ENCODE measurements at regions not wholly inside any gene's neighbourhood (a gene's known extent, or its start where the extent isn't known, plus 50 kb on each side); places are given as distances from the start of the nearest gene placed in this dataset.
A peak's percentile ranks its signal among the peaks of the same experiment; 100 is the strongest.

GRCh38 chr19:30666301-30666803, 294.2 kb downstream of the ZNF536 start:
- DNase-seq: no peak

GRCh38 chr19:30665449-30665848, 293.3 kb downstream of the ZNF536 start:
- no peaks in the 10 kb centered on the region for H3K9me3 ChIP-seq
- H3K36me3 ChIP-seq: no peaks in the 10 kb centered on the region
- no peak for TF ChIP-seq POLR2A (IDR thresholded peaks at IDR 0.05)
- no peak for TF ChIP-seq EP300 (IDR thresholded peaks at IDR 0.05)
- no peak for TF ChIP-seq CTCF (IDR thresholded peaks at IDR 0.05)
- no peak overlapping the region for H3K27ac ChIP-seq
- ATAC-seq (ENCODE audit: low FRiP score in 2 of 2) (no peak), DNase-seq (no peak)
- 67 to 72% methylated on average over 3 of the region's 3 CpGs for WGBS, 2 donors
- peaks cover 0 to 9% (median 5%) of the 10 kb centered on the region in 4 donors for H3K27me3 ChIP-seq
- no peaks in the 10 kb centered on the region for H3K4me1 ChIP-seq
- no peak overlapping the region for H3K4me3 ChIP-seq

More at GRCh38 chr19:30666301-30666803, 294.2 kb downstream of the ZNF536 start:
- TF ChIP-seq EP300 (IDR thresholded peaks at IDR 0.05): no peak
- TF ChIP-seq CTCF (IDR thresholded peaks at IDR 0.05): peak; percentile 54 to 94 (median 64)
- H3K36me3 ChIP-seq: no peaks in the 10 kb centered on the region
- WGBS, 2 donors: 5 to 6% methylated on average over 11 of the region's 11 CpGs
- no peak overlapping the region for H3K4me3 ChIP-seq
- no peak overlapping the region for H3K27ac ChIP-seq
- no peaks in the 10 kb centered on the region for H3K9me3 ChIP-seq
- H3K4me1 ChIP-seq: no peaks in the 10 kb centered on the region
- H3K27me3 ChIP-seq: peaks cover 0 to 9% (median 5%) of the 10 kb centered on the region in 4 donors
- ATAC-seq (ENCODE audit: low FRiP score in 2 of 2): peak in 1 of 2 donors; percentile 44

GRCh38 chr19:30663611-30664174, 291.5 kb downstream of the ZNF536 start:
- no peaks in the 10 kb centered on the region for H3K4me1 ChIP-seq
- WGBS, 2 donors: 65 to 69% methylated on average over 2 of the region's 2 CpGs
- TF ChIP-seq POLR2A (IDR thresholded peaks at IDR 0.05): no peak
- no peak for TF ChIP-seq POLR2AphosphoS5 (IDR thresholded peaks at IDR 0.05)
- TF ChIP-seq EP300 (IDR thresholded peaks at IDR 0.05): no peak
- no peak for TF ChIP-seq CTCF (IDR thresholded peaks at IDR 0.05)
- H3K27ac ChIP-seq: no peak overlapping the region
- H3K36me3 ChIP-seq: no peaks in the 10 kb centered on the region
- no peaks in the 10 kb centered on the region for H3K9me3 ChIP-seq
- no peak overlapping the region for H3K4me3 ChIP-seq
- H3K27me3 ChIP-seq: peaks cover 0 to 3% (median 1%) of the 10 kb centered on the region in 4 donors
- no peak for ATAC-seq (ENCODE audit: low FRiP score in 2 of 2)
- DNase-seq: no peak

- no peaks in the 10 kb centered on the region for H3K4me1 ChIP-seq
- no peaks in the 10 kb centered on the region for H3K27me3 ChIP-seq
- H3K27ac ChIP-seq: no peak overlapping the region
- H3K9me3 ChIP-seq: no peaks in the 10 kb centered on the region
- DNase-seq (no peak), ATAC-seq (ENCODE audit: low FRiP score in 2 of 2) (peak in 1 of 2 donors; percentile 66)
- WGBS, 2 donors: 38% methylated on average over 10 of the region's 10 CpGs
- no peaks in the 10 kb centered on the region for H3K36me3 ChIP-seq
- no peak overlapping the region for H3K4me3 ChIP-seq
- TF ChIP-seq POLR2A (IDR thresholded peaks at IDR 0.05) (no peak), POLR2AphosphoS5 (IDR thresholded peaks at IDR 0.05) (no peak), CTCF (IDR thresholded peaks at IDR 0.05) (no peak), EP300 (IDR thresholded peaks at IDR 0.05) (no peak)
Measured at GRCh38 chr19:30662211-30662861, 290.2 kb downstream of the ZNF536 start.

GRCh38 chr19:30659638-30660037, 287.5 kb downstream of the ZNF536 start:
- Histone ChIP-seq H3K4me3 (no peak overlapping the region), H3K27ac (no peak overlapping the region), H3K4me1 (no peaks in the 10 kb centered on the region), H3K27me3 (no peaks in the 10 kb centered on the region), H3K36me3 (no peaks in the 10 kb centered on the region), H3K9me3 (no peaks in the 10 kb centered on the region)
- DNase-seq (no peak), ATAC-seq (ENCODE audit: low FRiP score in 2 of 2) (no peak)
- no peak for TF ChIP-seq POLR2AphosphoS5 (IDR thresholded peaks at IDR 0.05)
- no peak for TF ChIP-seq CTCF (IDR thresholded peaks at IDR 0.05)
- no peak for TF ChIP-seq EP300 (IDR thresholded peaks at IDR 0.05)
- TF ChIP-seq POLR2A (IDR thresholded peaks at IDR 0.05): no peak
